HepG2 (cell line): ENCODE measurements at regions not wholly inside any gene's neighbourhood (a gene's known extent, or its start where the extent isn't known, plus 50 kb on each side); places are given as distances from the start of the nearest gene placed in this dataset.

ENCODE experiments used
- ATAC-seq: fragments of 200-7000 bp; cut with Tn5 transposase; 3 replicates; pipeline ENCODE4 v1.9.1; 2020; ENCODE audit warnings: mild to moderate bottlenecking, moderate library complexity
- BruUV-seq: library from RNA; stranded (reverse); fragments of 400-500 nt; replicated peaks from 2 replicates; lab custom pipeline; 2021; lab: Mats Ljungman, UMichigan
- CTCF ChIA-PET: fragments of 300-600 bp; formaldehyde crosslinking; extraction: SDS; loops from one replicate; lab custom pipeline; 2021; ENCODE audit warnings: low total read pairs, inconsistent platforms, low intra/inter-chr PET ratio; lab: Yijun Ruan, JAX
- POLR2A ChIA-PET: fragments of 350-600 bp; sonication (Branson Sonifier 250); formaldehyde crosslinking; loops from one replicate; lab custom pipeline; 2020; ENCODE audit warnings: antibody characterized with exemption, inconsistent platforms; lab: Yijun Ruan, JAX
- DNase-seq: peaks from one replicate; pipeline ENCODE4 v3.0.0-alpha.2; 2015; ENCODE audit warnings: low spot score
- FAIRE-seq: peaks from 3 replicates; lab custom pipeline; 2011; peaks lifted over from hg19 to GRCh38; lab: Jason Lieb, UNC
- H2AFZ ChIP-seq: one replicate; pipeline ENCODE4 v1.6.1; 2011; ENCODE audit warnings: low read length, inconsistent platforms
- H3K27ac ChIP-seq: fragments of 300-600 bp; 3 replicates; pipeline ENCODE4 v1.8.0; 2011; ENCODE audit warnings: mixed run types, mild to moderate bottlenecking, mixed read lengths, low read length, inconsistent platforms; ENCODE audit not compliant: insufficient read depth; ENCODE audit errors: extremely low read length
- H3K27me3 ChIP-seq, 2 experiments: fragments of 200-600 bp in 1 of 2; 2 replicates in 1 of 2; 3 replicates in 1 of 2; pipeline versions ENCODE4 v1.6.0 to v1.8.0; 2011; ENCODE audit warnings: low read length in 2 of 2, mild to moderate bottlenecking in 2 of 2, moderate library complexity in 2 of 2, inconsistent platforms in 1 of 2; ENCODE audit not compliant: insufficient read depth in 2 of 2, control insufficient read depth in 1 of 2
- H3K36me3 ChIP-seq, 2 experiments: fragments of 200-600 bp in 1 of 2; replicated peaks in 1 of 2; 2 replicates in 1 of 2; 3 replicates in 1 of 2; pipeline versions ENCODE4 v1.5.1 to v1.8.0; 2011; ENCODE audit warnings: low read length in 2 of 2, inconsistent platforms in 1 of 2; ENCODE audit not compliant: insufficient read depth in 2 of 2, control insufficient read depth in 1 of 2
- H3K4me1 ChIP-seq: 2 replicates; pipeline ENCODE4 v1.5.1; 2012; ENCODE audit warnings: low read length, inconsistent platforms; ENCODE audit not compliant: insufficient read depth
- H3K4me2 ChIP-seq: 2 replicates; pipeline ENCODE4 v1.6.0; 2011; ENCODE audit warnings: low read depth, low read length, inconsistent platforms
- H3K4me3 ChIP-seq, 3 experiments: fragments of 200-600 bp in 1 of 3; sonication (generic), shearing (Covaris generic) in 1 of 3; replicated peaks in 1 of 3; 2 replicates each; pipeline ENCODE4 v1.5.1; 2011 to 2016; ENCODE audit warnings: low read length in 3 of 3, inconsistent platforms in 2 of 3, low read depth in 2 of 3, mild to moderate bottlenecking in 2 of 3, control low read depth in 1 of 3, mixed read lengths in 1 of 3; ENCODE audit not compliant: insufficient read depth in 1 of 3
- H3K79me2 ChIP-seq: one replicate; pipeline ENCODE4 v1.6.1; 2011; ENCODE audit warnings: low read length, inconsistent platforms; ENCODE audit not compliant: insufficient read depth
- H3K9ac ChIP-seq: 2 replicates; pipeline ENCODE4 v1.6.0; 2011; ENCODE audit warnings: mild to moderate bottlenecking, low read depth, low read length, inconsistent platforms; ENCODE audit not compliant: insufficient read depth
- H3K9me3 ChIP-seq: 2 replicates; pipeline ENCODE4 v1.5.1; 2012; ENCODE audit warnings: mild to moderate bottlenecking, low read length
- H4K20me1 ChIP-seq: 2 replicates; pipeline ENCODE4 v1.6.0; 2011; ENCODE audit warnings: inconsistent platforms, mild to moderate bottlenecking, low read length, moderate library complexity; ENCODE audit not compliant: insufficient read depth
- EP300 ChIP-seq, 3 experiments: sonication (generic) in 1 of 3; formaldehyde crosslinking in 1 of 3; IDR thresholded peaks; 2 replicates each; pipeline versions ENCODE4 v1.5.1 to v1.6.1; 2011 to 2020; ENCODE audit warnings: low read depth in 2 of 3, low read length in 2 of 3, borderline replicate concordance in 1 of 3, improper control_type of control experiment in 1 of 3, mild to moderate bottlenecking in 1 of 3, missing genetic modification reagents in 1 of 3, moderate library complexity in 1 of 3
- HES4 ChIP-seq: sonication (generic); formaldehyde crosslinking; IDR thresholded peaks from 2 replicates; pipeline ENCODE4 v1.9.0; 2021; ENCODE audit warnings: mild to moderate bottlenecking, missing genetic modification reagents, borderline replicate concordance
- HNRNPH1 ChIP-seq: fragments of 200-400 bp; formaldehyde crosslinking; optimal IDR thresholded peaks from 2 replicates; pipeline ENCODE3; 2017; ENCODE audit warnings: mild to moderate bottlenecking, low read depth, low read length
- MLLT10 ChIP-seq: sonication (generic); formaldehyde crosslinking; IDR thresholded peaks from 2 replicates; pipeline ENCODE4 v1.4.0; 2020; ENCODE audit warnings: missing genetic modification reagents
- NFYB ChIP-seq: sonication (generic); formaldehyde crosslinking; IDR thresholded peaks from 2 replicates; pipeline ENCODE4 v1.4.0; 2020; ENCODE audit warnings: missing genetic modification reagents
- REPIN1 ChIP-seq: sonication (generic); formaldehyde crosslinking; IDR thresholded peaks from 2 replicates; pipeline ENCODE4 v1.8.0; 2022; ENCODE audit warnings: missing genetic modification reagents, low read depth, mild to moderate bottlenecking, borderline replicate concordance
- ZBTB7B ChIP-seq: sonication (generic); formaldehyde crosslinking; IDR thresholded peaks from 2 replicates; pipeline ENCODE4 v1.4.0; 2020; ENCODE audit warnings: missing genetic modification reagents
- ZNF160 ChIP-seq: sonication (generic); formaldehyde crosslinking; IDR thresholded peaks from 2 replicates; pipeline ENCODE4 v1.8.0; 2022; ENCODE audit warnings: mild to moderate bottlenecking, inconsistent platforms, missing genetic modification reagents
- ZNF768 ChIP-seq: sonication (generic); formaldehyde crosslinking; IDR thresholded peaks from 2 replicates; pipeline ENCODE4 v1.4.0; 2020; ENCODE audit warnings: missing genetic modification reagents
- WGBS: methylation state at CpG from one replicate; pipeline ENCODE4 v1.1.6; 2017; ENCODE audit warnings: low lambda C conversion rate; 5-methylcytosine and 5-hydroxymethylcytosine counted together
- in situ Hi-C: cut with HindIII; loops from 2 replicates; pipeline ENCODE4 v1.10.0; 2017; ENCODE audit warnings: low pct_unique_long_range_greater_than_20kb; ENCODE audit not compliant: extremely low pct_ligation_motif_present
- intact Hi-C: fragments of 100-400 bp; cut with micrococcal nuclease; formaldehyde crosslinking; loops from one replicate; pipeline ENCODE4 v1.10.0; 2022; ENCODE audit not compliant: unreplicated experiment

DNA sequence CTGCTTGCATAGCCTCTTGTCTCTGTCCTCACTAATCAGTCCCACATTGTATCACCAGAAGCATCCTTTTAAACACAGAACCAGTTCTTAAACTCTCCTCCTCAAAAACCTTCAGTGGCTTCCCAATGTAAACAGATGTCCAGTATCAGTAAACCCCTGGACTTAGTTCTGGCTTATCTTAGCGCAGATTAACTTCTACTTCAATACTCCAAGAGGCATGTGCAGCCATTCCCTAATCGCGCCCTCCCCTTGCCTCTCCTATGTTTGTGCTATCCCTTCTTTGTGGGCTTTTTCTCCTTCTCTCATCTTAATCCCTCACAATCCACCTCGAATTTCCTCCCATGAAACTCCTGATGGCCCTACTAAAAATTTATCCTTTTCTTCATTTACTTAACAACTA lies 193.8 kb downstream of the FBXO8 start:
- POLR2A ChIA-PET: no interaction called here
- no peak for FAIRE-seq
- no peaks in the 10 kb centered on the region for H3K9me3 ChIP-seq
- H3K36me3 ChIP-seq: no peaks in the 10 kb centered on the region
- H3K4me3 ChIP-seq: no peak overlapping the region
- no peak for TF ChIP-seq ZNF160 (CRISPR knock-in tag)
- TF ChIP-seq ZBTB7B (CRISPR knock-in tag): no peak
- TF ChIP-seq REPIN1 (CRISPR knock-in tag): no peak
- TF ChIP-seq ZNF768: no peak
- TF ChIP-seq HES4 (CRISPR knock-in tag): no peak
- TF ChIP-seq EP300 (IDR thresholded peaks at IDR 0.05; ENCODE audit: low read depth in 2 of 2, low read length in 2 of 2): no peak
- TF ChIP-seq EP300 (CRISPR knock-in tag; IDR thresholded peaks at IDR 0.05; ENCODE audit: borderline replicate concordance): no peak
- TF ChIP-seq, all 625 proteins: peak for 0
- CTCF ChIA-PET: no interaction called here
- H3K79me2 ChIP-seq: no peaks in the 10 kb centered on the region
- H4K20me1 ChIP-seq: no peaks in the 10 kb centered on the region
- H3K4me2 ChIP-seq: no peak overlapping the region
- BruUV-seq: no TSS peak
- 21% methylated on average over 4 of the region's 4 CpGs for WGBS
- DNase-seq (no peak), ATAC-seq (no peak)
- in situ Hi-C loops: no loop called here
- no peak overlapping the region for H3K27ac ChIP-seq
- H3K9ac ChIP-seq: no peak overlapping the region
- no peaks in the 10 kb centered on the region for H3K4me1 ChIP-seq
- H2AFZ ChIP-seq: no peak overlapping the region
- no peaks in the 10 kb centered on the region for H3K27me3 ChIP-seq
- intact Hi-C loops: no loop called here

- in situ Hi-C loops (no loop called here), intact Hi-C loops (no loop called here)
- Histone ChIP-seq H3K27me3 (no peaks in the 10 kb centered on the region), H3K9me3 (no peaks in the 10 kb centered on the region), H3K27ac (no peak overlapping the region), H3K79me2 (no peaks in the 10 kb centered on the region), H3K36me3 (no peaks in the 10 kb centered on the region), H3K4me3 (no peak overlapping the region), H4K20me1 (no peaks in the 10 kb centered on the region), H2AFZ (no peak overlapping the region), H3K4me2 (no peak overlapping the region), H3K9ac (no peak overlapping the region), H3K4me1 (no peaks in the 10 kb centered on the region)
- ChIA-PET CTCF (no interaction called here), POLR2A (no interaction called here)
- no peak for ATAC-seq
- 46% methylated on average over 3 of the region's 3 CpGs for WGBS
- no peak for DNase-seq
- no TSS peak for BruUV-seq
- no peak for TF ChIP-seq HNRNPH1
- no peak for TF ChIP-seq MLLT10 (CRISPR knock-in tag)
- no peak for TF ChIP-seq NFYB (CRISPR knock-in tag)
- no peak for FAIRE-seq
These were observed 194.7 kb downstream of the FBXO8 start for GRCh38 chr4:174088795-174089194.
